Pancreas (tissue), 10 donors: ENCODE measurements at regions not wholly inside any gene's neighbourhood (a gene's known extent, or its start where the extent isn't known, plus 50 kb on each side); places are given as distances from the start of the nearest gene placed in this dataset.

Experiments
- ATAC-seq, 4 donors: fragments of 200-7000 bp; cut with Tn5 transposase; one replicate each; pipeline versions ENCODE4 v1.8.0 to v1.9.1; 2020; ENCODE audit warnings: mild to moderate bottlenecking in 4 of 4, moderate library complexity in 4 of 4
- DNase-seq, 6 donors: peaks; one replicate each; pipeline ENCODE4 v3.0.0-alpha.2; 2020
- FAIRE-seq: peaks from 2 replicates; lab custom pipeline; 2012; peaks lifted over from hg19 to GRCh38; lab: Jason Lieb, UNC
- H3K27ac ChIP-seq, 4 donors: fragments of 200-600 bp; sonication (generic); 1 replicate in 3 of 4; 2 replicates in 1 of 4; pipeline versions ENCODE4 v1.5.0 to v1.8.0; 2020
- H3K27me3 ChIP-seq, 4 donors: fragments of 200-600 bp; one replicate each; pipeline ENCODE4 v1.8.0; 2021
- H3K36me3 ChIP-seq, 3 donors: fragments of 200-600 bp; sonication (generic) in 1 of 3; one replicate each; pipeline versions ENCODE4 v1.5.0 to v1.8.0; 2020 to 2021
- H3K4me1 ChIP-seq, 3 donors: fragments of 200-600 bp; one replicate each; pipeline ENCODE4 v1.8.0; 2021
- H3K4me3 ChIP-seq, 4 donors: fragments of 200-600 bp; sonication (generic) in 2 of 4; one replicate each; pipeline versions ENCODE4 v1.5.0 to v1.8.0; 2020 to 2021
- H3K9me3 ChIP-seq, 4 donors: fragments of 200-600 bp; one replicate each; pipeline ENCODE4 v1.8.0; 2021
- CTCF ChIP-seq, 4 donors: fragments of 200-600 bp; sonication (generic) in 3 of 4; IDR thresholded peaks; one replicate each; pipeline versions ENCODE4 v1.5.0 to v1.8.0; 2021; ENCODE audit warnings: antibody characterized with exemption in 4 of 4
- WGBS, 2 donors: extraction: QIAGEN DNeasy Blood & Tissue Kit; methylation state at CpG; one replicate each; pipeline ENCODE4 v1.1.7; 2013; 5-methylcytosine and 5-hydroxymethylcytosine counted together
- intact Hi-C, 3 donors: fragments of 100-400 bp; cut with DNase I; formaldehyde crosslinking; loops; one replicate each; pipeline versions ENCODE4 v1.11.1 to v1.14.2; 2022
- donor health status: healthy with polysubstance abuse.
- donor health status: DM: no; HTN: no; CAD: no; lungs with moderate emphysema.
- donor health status: DM: no; HTN: no; CAD: no.
- donor health status: control.
- donor health status: control.
- donor health status: Bipolar disorder and iron deficiency.
- donor health status: DM: yes; HTN: yes; CAD: no.
- donor health status: DM: no; HTN: no; CAD: no.
- donor health status: DM: no; HTN: no; CAD: no.
- donor health status: DM: yes; HTN: yes; CAD: no.

GRCh38 chr3:191873736-191874135 lies 412.8 kb downstream of the PYDC2 start:
- no peaks in the 10 kb centered on the region for H3K36me3 ChIP-seq
- H3K4me1 ChIP-seq: no peaks in the 10 kb centered on the region
- intact Hi-C loops: no loop called here
- ATAC-seq (no peak), FAIRE-seq (no peak), DNase-seq (no peak)
- no peak for TF ChIP-seq CTCF (IDR thresholded peaks at IDR 0.05)
- WGBS, 2 donors: 64 to 86% methylated on average over 2 of the region's 2 CpGs
- no peaks in the 10 kb centered on the region for H3K9me3 ChIP-seq
- no peak overlapping the region for H3K4me3 ChIP-seq
- no peaks in the 10 kb centered on the region for H3K27me3 ChIP-seq
- no peak overlapping the region for H3K27ac ChIP-seq

GRCh38 chr3:191882289-191882688 lies 421.3 kb downstream of the PYDC2 start:
- DNase-seq: no peak
- ATAC-seq: no peak
- no peak for TF ChIP-seq CTCF (IDR thresholded peaks at IDR 0.05)
- H3K9me3 ChIP-seq: no peaks in the 10 kb centered on the region
- 13 to 17% methylated on average over 3 of the region's 3 CpGs for WGBS, 2 donors
- no peaks in the 10 kb centered on the region for H3K27me3 ChIP-seq
- H3K36me3 ChIP-seq: no peaks in the 10 kb centered on the region
- H3K4me3 ChIP-seq: no peak overlapping the region
- H3K4me1 ChIP-seq: no peaks in the 10 kb centered on the region
- H3K27ac ChIP-seq: no peak overlapping the region
- intact Hi-C loops: no loop called here
- no peak for FAIRE-seq

DNA sequence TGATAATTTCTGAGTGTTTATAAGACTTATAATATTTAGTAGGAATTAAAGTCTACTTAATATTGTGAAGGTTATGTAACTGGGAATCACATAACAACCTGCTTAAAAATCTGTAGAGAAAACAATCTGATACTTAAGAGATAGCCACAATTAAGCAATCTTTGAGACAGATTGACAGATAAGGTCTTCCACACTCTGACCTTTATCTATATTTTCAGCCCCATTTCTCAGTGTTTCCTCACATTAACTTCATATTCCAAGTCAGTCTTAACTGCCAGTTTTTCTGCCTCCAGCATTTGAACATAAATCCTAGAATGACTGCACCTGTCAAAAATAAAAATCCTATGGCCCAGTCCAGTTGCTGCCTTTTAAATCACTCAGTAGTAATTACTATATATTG lies 423.2 kb downstream of the PYDC2 start:
- no peak for TF ChIP-seq CTCF (IDR thresholded peaks at IDR 0.05)
- ATAC-seq (no peak), DNase-seq (no peak), FAIRE-seq (no peak)
- H3K9me3 ChIP-seq: no peaks in the 10 kb centered on the region
- no peaks in the 10 kb centered on the region for H3K27me3 ChIP-seq
- H3K27ac ChIP-seq: no peak overlapping the region
- intact Hi-C loops: no loop called here
- no peaks in the 10 kb centered on the region for H3K36me3 ChIP-seq
- H3K4me1 ChIP-seq: no peaks in the 10 kb centered on the region
- no peak overlapping the region for H3K4me3 ChIP-seq

GRCh38 chr3:191889106-191889505 lies 428.1 kb downstream of the PYDC2 start:
- Histone ChIP-seq H3K4me1 (no peaks in the 10 kb centered on the region), H3K9me3 (no peaks in the 10 kb centered on the region), H3K4me3 (no peak overlapping the region), H3K36me3 (no peaks in the 10 kb centered on the region), H3K27me3 (no peaks in the 10 kb centered on the region), H3K27ac (no peak overlapping the region)
- ATAC-seq (no peak), FAIRE-seq (no peak), DNase-seq (no peak)
- intact Hi-C loops: no loop called here
- TF ChIP-seq CTCF (IDR thresholded peaks at IDR 0.05): no peak
- 55 to 59% methylated on average over 5 of the region's 5 CpGs for WGBS, 2 donors

GRCh38 chr3:191889756-191890155 lies 428.8 kb downstream of the PYDC2 start:
- FAIRE-seq (no peak), ATAC-seq (no peak), DNase-seq (no peak)
- no peaks in the 10 kb centered on the region for H3K9me3 ChIP-seq
- no peaks in the 10 kb centered on the region for H3K4me1 ChIP-seq
- no peak overlapping the region for H3K27ac ChIP-seq
- 62 to 68% methylated on average over 1 of the region's 1 CpG for WGBS, 2 donors
- intact Hi-C loops: no loop called here
- no peak overlapping the region for H3K4me3 ChIP-seq
- TF ChIP-seq CTCF (IDR thresholded peaks at IDR 0.05): no peak
- no peaks in the 10 kb centered on the region for H3K27me3 ChIP-seq
- no peaks in the 10 kb centered on the region for H3K36me3 ChIP-seq
